ENCODE measurements at regions not wholly inside any gene's neighbourhood (a gene's known extent, or its start where the extent isn't known, plus 50 kb on each side); places are given as distances from the start of the nearest gene placed in this dataset.

DNA sequence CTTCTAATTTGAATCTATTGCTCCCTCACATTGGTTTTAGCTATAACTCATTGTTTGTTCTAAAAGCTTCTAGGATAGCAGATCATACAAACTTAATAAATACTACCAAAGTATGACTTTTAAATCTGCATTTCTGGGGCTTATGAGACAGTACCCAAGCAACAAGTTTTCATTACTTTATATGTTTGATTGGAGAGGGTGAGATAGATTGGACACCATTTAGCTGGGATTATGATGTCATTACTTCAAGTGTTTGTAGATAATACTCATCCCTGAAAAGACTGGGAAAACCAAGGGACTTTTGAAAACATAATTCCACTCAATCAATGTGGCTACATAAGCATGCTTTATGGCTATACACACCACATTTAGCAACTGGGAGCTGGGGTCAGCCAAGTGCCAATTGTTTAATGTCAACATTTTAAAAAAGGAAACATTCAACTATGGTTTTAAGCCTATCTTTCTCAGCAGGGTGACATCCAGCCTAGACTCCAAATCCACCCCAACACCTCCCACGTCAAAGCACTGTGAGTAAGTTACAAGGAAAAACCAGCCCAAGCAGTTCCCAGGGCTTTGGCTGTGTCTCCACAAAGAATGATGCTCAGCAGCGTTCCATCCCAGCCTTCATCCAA lies 119.9 kb downstream of the ETAA1 start:
- DNase-seq, result peak; percentile 9

DNA sequence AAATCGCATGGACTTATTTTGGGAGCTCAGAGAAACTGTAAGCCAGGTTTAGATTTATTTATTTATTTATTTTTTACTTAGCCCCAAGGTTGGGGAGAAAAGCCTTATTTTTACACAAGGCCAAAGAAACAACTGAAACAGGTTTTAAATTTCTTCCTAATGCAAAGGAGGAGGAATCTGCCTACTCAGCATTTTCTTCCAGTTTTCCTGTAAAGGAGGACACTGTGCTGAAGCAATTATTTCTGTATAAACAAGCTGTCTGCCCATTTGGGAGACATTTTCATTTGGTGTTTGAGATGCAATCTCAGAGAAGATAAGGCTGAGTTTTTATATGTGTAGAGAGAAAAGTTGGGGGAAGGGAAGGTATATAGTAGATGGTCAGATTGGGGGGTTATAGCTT lies 125.0 kb downstream of the ETAA1 start:
- DNase-seq, result no peak

DNA sequence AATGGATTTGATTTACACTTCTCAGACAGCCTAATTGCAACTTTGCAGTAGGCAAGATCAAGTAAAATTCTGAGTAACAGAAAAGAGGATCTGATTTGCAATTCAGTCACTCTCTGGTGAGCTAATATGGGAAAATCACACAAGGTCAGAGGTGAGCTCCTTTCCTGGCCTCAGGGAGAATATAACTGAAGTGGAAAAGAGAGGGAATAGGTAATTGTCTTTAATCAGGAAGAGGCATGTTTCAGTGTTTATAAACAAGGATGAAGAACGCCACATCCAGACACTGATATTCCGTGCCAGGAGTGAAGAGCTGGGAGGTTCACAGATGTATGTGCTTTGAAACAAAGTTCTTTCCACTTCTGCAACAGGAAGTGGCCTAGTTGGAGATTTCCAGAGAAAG lies 127.1 kb downstream of the ETAA1 start:
- DNase-seq, result no peak

DNA sequence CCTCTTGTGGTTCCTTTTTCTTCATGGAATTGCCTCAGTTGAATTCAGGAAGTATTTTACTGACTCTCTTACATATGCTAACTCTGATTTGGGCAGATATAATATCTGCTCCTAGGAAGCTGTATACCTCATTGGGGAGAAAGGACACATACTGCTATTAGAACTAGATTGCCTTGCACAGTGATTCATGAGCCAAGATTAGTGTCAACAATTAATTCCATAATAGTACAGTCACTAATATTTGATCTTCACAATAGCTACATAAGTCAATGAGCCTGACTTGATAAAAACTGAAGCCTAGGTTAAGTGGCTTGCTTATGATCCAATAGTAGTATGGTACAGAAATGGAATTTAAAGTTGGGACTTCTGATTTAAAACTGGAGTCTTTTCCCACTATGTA lies 127.6 kb downstream of the ETAA1 start:
- no peak for DNase-seq

DNA sequence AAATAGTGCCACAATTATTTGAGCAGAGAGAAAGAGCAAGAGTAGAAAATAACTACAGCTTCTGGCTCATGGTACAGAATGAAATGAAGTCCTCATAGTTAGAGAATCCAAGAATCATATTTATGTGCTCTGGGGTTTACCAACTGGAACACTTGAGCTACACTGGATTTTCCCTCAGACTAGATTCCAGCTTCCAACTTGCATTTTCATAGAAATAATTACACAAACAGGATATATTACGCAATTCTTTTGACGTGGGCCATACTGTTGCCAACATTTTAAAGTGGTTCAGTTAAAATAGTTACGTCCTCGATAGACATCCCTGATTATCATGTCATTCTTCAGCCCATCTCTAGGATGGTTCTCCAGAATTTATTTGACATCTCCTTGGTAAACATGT lies 129.2 kb downstream of the ETAA1 start:
- DNase-seq, result no peak

DNA sequence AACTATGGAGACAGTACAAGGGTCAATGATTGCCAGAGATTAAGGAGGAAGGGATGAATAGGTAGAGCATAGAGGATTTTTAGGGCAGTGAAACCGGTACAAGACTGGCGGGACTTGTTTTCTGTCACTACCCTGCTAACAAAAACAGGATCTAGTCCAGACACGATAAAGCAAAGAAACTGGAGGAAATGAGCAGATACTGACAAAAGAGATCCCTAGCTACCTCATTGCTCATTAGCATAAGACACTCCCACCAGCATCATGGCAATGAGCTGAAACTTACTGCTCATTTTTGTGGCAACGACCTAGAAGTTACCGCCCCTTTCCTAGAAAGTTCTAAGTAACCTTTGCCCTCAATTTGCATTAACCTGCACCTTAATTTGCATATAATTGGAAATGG lies 131.2 kb downstream of the ETAA1 start:
- DNase-seq, result no peak

DNA sequence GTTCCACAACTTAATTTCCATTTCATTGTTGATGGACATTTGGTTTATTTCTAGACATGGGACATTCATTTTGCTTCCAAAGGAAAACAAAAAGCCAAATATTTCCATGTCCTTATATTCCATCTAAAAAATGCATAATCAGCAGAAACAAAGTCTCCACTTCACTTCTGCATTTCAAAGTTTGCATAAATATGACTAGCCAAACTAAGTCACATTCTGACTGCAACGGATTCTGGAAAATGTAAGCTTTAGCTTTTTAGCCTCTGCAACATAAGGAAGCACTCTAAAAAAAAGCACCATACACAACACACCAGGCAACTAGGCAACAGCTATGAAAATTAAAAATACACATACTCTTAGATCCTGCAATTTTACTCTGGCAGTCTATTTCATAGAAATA lies 135.3 kb downstream of the ETAA1 start:
- DNase-seq, result no peak

DNA sequence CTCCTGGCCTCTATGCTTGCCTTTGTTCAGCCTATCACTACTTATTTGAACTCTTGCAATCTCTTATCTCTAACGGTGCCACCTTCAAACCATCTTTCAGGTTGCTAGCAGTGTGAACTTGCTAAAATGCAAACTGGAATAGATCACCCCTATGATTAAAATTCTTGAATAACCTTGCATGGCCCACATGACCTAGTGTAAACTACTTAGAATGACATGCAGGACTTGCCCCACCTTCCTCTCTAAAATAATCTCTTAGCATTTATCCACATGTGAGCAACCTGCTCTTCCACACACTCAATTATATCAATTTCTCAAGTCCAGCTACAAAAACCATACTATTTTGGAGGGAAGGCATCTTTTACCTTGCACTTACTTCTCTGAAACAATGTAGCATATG lies 137.6 kb downstream of the ETAA1 start:
- no peak for DNase-seq

DNA sequence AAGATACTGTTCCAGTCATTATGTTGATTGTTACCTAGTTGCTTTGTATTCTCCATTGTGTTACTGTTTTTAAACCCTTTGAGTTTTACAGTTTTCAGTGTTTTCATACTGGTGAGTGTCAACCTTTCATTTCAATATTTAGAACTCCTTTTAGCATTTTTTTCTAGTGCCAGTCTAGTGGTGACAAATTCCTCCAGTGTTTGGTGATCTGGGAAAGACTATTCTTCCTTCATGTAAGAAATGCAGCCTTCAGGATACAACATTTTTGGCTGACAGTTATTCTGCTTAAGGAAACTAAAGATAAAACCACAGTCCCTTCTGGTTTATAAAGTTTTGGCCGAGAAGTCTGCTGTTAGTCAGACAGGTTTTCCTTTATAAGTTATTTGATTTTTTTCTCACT lies 143.8 kb downstream of the ETAA1 start:
- no peak for DNase-seq

DNA sequence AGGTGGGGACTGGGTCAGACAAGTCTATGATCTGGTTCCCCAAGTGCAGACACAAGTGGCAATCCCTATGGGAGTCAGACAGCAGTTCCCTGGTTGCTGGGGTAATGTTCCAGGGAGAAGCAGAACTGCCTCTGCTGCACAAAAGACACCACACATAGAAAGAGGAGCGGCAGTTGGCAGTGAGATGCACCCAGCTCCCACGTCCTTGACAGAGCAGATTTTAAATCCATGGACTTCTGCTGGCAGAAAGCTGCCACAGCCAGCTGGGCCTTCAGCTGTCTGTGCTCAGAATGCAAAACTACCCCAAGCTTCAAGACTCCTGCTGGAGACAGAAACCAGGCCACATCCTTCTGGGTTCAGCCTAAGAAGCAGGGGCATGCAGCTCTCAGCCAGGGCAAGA lies 147.2 kb downstream of the ETAA1 start:
- DNase-seq, result no peak

DNA sequence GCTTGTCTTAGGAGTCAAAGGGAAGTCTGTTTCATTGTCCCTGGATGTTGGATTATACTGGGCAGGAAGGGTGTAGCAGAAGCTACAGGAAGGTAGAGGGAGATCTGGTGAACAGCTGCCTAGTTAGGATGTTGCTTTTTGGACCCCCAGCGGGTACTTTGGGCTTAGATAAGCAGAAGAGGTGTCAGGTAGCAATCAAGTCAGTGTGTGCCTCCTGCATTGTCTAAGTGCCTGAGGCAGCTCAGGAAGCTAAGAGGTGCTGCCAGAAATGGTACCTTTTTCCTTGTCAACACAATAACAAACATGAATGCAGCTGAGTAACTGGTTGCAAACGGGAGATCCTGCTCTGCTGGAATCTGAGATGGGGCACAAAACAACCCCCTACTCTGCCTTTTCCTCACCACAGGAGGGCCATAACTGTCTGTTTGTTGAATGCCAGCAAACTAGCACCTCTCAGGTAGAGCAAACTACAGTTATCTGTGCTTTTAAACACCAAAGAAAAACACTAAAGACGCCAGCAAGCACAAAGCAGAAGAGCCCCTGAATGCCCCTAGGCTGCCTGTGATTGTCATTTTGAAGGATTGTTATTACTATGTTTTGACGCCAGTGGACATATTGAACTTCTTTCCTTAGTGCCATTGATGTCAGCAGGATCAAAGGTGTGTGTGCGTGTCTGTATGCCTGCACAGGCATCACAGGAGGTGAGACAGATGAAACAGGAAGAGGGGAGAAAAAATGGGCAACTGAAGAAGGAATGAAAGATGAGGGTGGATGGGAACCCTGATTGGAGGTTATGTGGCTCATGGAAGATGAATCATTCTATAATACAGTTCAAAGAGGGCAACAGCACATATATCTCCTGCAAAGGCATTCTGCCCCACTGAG lies 151.4 kb downstream of the ETAA1 start:
- DNase-seq, result peak; percentile 14

DNA sequence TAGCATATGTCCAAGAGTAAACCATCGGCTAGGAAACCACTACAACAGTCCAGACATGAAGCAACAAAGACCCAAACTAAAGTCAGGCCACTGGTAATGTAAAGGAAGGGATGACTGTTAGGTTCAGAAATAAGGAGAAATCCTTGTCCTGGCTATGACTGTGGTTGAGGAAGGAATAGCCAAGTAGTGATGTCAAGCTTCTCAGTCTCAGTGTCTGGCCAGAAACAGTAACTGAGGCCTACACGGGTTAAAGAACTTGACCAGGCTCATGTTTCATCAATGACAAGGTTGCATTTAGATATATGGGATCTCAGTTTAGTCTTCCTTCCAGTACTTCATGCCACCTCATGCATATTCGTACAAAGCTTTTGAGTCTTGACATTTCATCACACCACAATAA lies 162.0 kb downstream of the ETAA1 start:
- DNase-seq, result no peak

DNA sequence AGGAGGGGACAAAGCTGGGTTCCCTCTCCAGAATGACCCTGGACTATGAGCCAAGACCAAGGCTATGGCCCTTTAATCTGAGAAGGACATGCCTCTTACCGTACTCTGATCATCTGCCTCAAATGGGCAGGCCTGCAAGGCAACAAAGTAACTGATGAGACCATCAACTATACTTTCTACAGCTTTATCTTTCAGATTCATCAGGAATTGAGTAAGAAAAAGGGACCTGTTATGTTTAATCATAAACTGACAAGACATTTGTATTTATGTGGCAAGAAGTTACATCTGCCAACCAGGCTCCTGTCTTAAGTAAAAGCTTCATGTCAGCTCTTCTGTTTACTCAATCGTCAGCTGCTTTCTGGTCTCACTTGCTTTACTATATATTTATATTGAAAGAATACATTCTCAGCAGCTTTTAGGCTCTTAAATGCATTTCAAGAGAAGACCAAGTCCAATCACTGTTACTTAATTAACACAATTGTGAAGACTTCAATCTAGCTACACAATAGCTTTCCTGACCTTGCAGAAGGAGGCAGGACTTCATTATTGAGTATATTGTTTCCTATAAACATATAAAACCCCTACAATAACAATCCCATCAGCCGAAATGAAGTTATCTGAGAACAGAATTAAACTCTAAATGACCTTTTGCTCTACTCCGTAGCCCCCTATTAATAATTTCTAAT lies 163.8 kb downstream of the ETAA1 start:
- DNase-seq, result no peak

DNA sequence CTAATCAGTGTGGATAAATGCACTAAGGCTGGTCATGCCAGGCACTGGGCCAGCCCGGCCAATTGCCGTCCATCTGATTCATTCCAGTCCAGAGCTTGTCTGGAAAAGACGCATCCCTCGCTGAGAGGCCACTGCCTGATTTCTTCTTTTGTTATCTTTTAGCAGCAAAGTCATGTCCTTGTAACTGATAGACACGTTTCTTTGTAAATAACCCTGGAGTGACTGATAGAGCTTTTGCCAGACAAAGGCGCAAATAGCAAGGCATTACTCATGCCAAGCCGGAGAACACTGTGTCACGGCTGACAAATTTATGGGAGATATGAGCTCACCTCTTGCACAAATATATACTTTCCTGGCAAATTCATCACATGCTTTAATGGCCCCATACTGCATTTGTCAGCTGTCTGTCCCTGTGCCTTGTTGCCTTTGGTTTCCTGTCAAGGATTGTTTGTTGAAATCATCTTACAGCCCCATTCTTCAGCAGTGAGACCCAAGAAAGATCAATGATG lies 164.4 kb downstream of the ETAA1 start:
- no peak for DNase-seq

DNA sequence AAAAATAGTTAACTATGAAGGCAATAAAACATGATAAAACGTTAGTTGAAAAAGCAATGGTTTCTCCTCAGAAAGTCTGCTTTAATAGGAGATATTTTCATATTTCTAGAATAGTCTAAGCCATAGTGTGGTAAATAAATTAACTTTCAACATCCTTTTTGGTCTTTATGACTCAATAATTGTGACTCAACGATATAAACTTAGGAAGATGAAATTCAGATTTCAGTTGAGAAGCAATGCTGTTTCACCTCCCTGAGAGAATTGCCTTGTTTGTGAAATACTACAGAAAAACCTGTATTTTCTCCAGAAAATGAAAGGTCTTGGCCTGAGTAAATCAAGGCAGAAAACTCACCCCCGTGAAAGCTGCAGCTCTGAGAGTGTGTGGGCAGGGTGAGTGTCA lies 166.9 kb downstream of the ETAA1 start:
- DNase-seq, result no peak

DNA sequence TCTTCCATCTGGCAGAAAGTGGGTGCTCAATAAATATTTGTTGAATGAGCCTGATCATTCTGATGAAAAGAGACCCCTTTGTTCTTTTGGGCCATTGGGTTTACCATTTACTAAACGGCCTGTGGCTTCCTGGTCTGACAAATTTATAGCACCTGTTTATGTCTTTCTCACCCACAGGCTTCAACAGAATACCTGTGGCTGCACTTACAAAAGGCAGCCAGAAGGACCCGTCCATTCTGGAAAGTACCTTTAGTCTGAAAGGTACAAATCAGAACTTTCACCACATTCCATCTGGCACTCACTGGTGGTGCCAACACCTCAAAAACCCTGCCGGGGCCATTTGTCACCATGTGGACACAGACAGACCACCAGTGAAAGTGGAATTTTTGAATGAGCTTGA lies 167.5 kb downstream of the ETAA1 start:
- DNase-seq, result no peak

DNA sequence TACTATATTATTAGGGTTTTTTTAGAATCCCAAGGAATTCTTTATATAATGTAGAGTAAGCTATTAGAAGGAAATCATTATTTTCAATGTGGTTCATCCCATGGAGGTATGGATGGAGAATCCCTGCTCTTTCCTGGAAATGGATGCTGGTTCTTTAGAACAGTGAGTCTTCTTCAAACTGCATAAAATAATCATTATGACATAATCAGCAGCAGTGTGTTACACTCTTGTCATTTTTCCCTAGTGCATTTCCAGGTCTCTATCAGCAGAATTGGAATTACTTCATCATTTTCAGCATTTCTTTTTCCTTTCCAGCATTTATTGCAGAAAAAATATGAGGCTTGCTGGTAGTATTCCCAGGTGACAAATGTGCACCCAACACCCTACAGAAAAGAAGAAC lies 168.1 kb downstream of the ETAA1 start:
- no peak for DNase-seq

DNA sequence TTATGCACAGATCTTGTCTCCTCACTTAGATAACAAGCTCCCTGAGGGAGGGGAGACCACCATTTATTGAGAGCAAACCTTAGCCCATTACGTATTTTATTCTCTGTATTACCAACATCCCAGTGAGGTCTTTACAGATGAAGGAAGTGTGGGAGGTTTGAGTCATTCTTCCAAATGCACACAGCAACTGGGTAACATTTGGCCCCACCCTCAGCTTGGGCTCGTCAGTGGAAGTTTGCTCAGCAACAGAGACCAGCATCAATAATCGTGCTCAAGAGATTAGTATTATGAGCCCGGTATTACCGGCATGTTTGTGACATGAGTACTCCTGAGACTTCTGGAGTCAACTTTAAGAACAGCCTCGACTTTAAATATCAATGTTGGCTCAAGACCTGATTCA lies 168.6 kb downstream of the ETAA1 start:
- no peak for DNase-seq

DNA sequence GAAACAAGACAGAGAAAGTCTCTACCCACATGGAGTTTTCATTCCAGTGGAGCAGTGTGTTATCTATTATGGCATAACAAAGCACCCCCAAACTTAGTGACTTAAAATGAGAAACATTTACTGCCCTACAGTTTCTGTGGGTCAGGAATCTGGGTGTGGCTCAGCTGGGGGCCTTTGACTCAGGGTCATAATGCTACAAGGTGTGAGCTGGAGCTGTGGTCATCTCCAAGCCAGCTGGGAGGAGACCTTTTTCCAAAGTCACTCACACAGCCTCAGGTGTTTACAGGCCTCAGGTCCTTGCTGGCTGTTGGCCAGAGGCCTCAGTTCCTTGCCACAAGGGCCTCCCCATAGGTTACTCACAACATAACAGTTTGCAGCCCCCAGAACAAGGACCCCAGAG lies 169.2 kb downstream of the ETAA1 start:
- DNase-seq, result no peak

DNA sequence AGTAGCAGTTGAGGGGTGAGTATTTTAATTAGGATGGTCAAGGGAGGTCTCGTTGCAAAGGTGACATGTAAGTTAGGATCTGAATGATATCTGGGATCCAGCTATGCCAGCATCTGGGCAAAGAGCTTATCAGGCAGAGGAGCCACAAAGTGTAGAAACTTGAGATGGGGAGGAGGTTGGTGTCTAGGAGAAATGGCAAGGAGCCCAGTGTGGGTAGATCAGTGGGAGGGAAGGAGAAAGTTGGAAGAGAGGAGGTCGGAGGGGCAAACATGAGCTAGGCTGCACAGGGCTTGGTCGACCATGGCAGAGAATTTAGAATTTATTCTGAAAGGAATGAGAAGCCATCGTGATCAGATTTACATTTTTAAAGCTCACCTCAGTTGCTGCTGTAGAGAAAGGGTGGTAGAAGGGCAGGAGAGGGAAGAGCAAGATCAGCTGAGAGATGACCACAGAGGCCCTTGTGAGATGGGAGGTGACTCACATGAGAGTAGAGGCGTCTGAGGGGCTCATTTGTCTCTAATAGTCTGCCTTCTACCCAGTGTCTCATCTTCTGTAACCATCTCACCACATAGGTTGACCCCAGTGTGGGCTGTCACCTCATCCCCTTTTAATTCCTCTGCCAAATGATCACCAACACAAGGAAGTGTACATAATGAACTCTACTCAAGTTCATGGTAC lies 170.0 kb downstream of the ETAA1 start:
- no peak for DNase-seq

DNA sequence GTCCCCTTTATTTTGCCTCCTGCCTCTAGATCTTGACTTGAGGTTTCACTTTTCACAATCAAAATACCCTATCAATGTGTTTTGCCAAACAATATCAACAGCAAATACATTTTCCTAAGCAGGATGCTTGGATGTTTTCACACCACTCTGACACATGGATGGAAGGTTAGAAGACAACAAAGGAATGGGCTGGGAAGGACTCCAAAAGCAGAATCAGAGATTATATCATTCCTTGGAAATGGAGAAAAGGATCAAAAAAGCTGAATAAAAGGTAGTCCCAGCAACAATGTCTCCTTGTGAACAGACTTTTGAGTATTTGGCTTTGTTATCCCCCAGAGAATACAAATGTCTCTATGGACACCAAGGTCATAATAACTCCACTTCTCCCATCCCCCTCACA lies 170.8 kb downstream of the ETAA1 start:
- no peak for DNase-seq

DNA sequence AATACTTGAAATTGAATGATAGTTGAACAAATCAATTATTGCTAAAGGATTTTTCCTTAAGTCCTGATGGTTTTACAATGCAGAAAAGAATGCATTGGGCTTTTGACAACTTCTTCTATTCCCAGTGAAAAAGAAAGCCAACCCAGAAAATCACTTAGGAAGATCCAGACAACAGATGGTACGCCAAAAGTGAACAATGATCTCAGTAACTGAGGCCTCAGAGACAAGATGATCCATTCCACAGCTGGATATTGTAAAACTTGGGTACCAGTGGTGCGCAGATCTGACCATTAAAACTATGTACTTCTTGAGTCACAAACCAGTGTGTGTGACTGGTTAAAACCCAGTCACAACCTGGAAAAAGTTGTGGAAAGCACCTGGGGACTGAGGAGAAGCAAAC lies 173.5 kb downstream of the ETAA1 start:
- no peak for DNase-seq

Data from NCI-H2081 treated with DMSO at 0.1 percent for 48 hours (cell line).